ENCODE measurements at regions not wholly inside any gene's neighbourhood (a gene's known extent, or its start where the extent isn't known, plus 50 kb on each side); places are given as distances from the start of the nearest gene placed in this dataset.

- TF ChIP-seq CTCF (IDR thresholded peaks at IDR 0.05) (no peak), POLR2A (IDR thresholded peaks at IDR 0.05) (no peak)
Observed at GRCh38 chr12:30104971-30105370, 321.2 kb upstream of the TMTC1 start.

Measured in sigmoid colon (tissue), 3 donors.